ENCODE measurements at regions not wholly inside any gene's neighbourhood (a gene's known extent, or its start where the extent isn't known, plus 50 kb on each side); places are given as distances from the start of the nearest gene placed in this dataset.

DNA sequence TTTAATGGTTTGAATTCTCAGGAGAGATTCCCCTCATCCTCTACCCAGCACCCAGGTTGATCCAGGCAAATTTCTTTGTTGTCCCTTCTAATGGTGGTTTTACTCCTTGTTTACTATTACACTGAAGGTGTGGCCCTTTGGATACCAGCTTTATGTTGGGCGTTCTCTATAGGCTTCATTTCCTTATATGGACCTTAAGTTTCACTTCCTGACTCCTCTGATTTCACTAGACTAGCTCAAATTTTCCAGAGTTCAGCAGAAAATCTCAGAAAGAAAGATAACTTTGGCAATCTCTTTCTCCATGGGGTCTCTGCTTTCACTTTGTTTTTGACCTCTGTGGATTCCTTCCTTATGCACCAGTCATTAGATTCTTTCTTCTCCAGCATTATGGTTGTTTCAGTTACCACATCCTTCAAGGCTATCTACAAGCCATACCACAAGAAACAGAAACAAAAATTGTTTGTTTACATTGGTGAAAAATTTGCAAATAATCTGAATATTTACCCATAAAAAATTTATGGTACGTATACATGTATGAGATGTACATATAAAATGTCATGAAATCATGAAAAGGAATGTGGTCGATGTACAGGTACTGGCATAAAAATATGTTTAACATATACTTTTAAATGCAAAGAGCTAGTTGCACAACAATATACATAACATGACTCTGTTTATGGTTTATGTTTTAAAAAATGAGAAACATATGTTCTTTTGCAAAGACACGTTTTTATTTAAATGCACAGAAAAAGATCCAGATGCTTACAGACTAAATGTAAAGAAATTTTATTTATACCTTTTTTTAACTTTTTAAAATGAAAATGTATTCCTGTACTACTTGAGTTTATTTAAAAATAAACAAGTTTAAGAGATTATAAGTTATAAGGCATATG is 212.6 kb downstream of the LACC1 start:
- H3K27ac ChIP-seq: 0 out of 22 replicates have a peak overlapping the region, but pooled peaks of 1 of the 11 experiments have one; percentile 2
- peaks cover 7 to 62% (median 15%) of the 10 kb centered on the region in 10 experiments; a peak in 19 of 20 replicates for H3K4me1 ChIP-seq
- peaks cover 6 to 31% (median 17%) of the 10 kb centered on the region in 11 experiments; a peak in 17 of 22 replicates for H3K9me3 ChIP-seq (replicated peaks in 1 of 11)
- no peak overlapping the region for H3K9ac ChIP-seq
- no peak for TF ChIP-seq Cebpa-rat (IDR thresholded peaks at IDR 0.05)
- no peaks in the 10 kb centered on the region for H4K20me1 ChIP-seq
- no peaks in the 10 kb centered on the region for H3K36me3 ChIP-seq
- H3K4me2 ChIP-seq: peak overlapping the region in 4 of 11 experiments; percentile 12 to 74 (median 32); a peak in 6 of 22 replicates
- H3K27me3 ChIP-seq: no peaks in the 10 kb centered on the region
- H3K4me3 ChIP-seq: no peak overlapping the region

DNA sequence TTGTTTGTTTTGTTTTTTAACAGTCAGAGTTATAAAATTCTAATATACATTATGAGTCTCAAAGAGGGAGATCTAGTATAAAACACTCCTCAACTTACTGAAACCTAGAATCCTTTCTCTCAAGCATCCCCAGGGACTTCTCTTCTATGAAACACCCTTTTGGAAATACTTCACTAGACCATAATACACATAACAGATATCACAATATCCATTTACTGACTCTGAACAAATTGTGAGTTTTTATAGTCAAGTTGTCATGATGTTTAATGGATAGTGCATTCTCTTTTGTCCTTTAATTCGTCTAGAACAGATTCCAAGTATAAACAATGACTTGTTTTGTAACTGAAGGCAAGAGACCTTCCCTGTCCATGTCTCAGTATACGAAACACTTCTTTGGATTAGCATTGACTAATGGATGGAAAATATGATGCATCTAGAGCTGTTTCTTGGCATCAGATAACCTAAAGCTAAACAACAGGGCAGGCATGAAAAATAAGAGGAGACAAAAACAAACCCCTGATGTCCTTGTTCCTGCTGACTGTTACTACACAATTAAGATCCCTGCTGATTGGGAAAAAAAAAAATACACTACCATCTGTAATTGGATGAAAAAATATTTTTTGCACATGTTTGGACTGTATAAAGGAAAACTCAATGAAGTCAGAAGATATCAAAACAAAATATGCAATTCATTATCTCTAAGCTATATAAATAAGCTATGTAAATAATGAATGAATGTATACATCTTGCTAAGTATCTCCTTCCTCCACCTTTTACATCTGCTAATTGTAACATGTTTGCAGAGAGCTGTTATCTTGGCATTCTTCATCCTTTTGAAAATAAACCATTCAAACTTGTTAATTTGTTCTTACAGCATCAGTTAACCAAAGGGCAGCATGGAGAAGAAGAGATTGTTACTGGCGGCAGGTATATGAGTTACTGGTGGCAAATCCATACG is 214.2 kb downstream of the LACC1 start:
- no peak overlapping the region for H3K4me3 ChIP-seq
- H3K36me3 ChIP-seq: no peaks in the 10 kb centered on the region
- no peak overlapping the region for H3K4me2 ChIP-seq
- no peak overlapping the region for H3K27ac ChIP-seq
- H3K9ac ChIP-seq: no peak overlapping the region
- H3K4me1 ChIP-seq: peaks cover 7 to 59% (median 12%) of the 10 kb centered on the region in 10 experiments; a peak in 19 of 20 replicates
- H3K9me3 ChIP-seq (replicated peaks in 1 of 11): peaks cover 0 to 20% (median 9%) of the 10 kb centered on the region in 11 experiments; a peak in 14 of 22 replicates
- H3K27me3 ChIP-seq: no peaks in the 10 kb centered on the region
- no peak for TF ChIP-seq Cebpa-rat (IDR thresholded peaks at IDR 0.05)
- H4K20me1 ChIP-seq: no peaks in the 10 kb centered on the region

DNA sequence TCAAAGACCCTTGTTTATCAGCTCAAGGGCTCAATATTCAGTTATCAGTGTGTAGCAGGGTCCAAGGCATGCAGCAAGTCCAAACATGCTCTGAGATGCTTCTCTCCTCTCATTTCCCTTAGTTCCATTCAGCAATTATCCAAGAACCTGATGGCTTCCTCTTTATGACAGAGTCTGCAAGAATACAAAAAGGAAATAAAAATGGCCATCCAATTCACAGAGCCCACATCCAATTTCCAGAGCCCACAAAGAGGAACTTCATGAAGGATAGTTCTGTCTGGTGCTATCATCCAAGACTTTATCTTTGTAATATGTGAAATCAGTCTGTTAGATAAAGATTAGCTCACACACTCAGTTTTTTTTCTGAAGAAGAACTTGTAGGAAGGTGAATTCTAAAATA is 217.2 kb downstream of the LACC1 start:
- Histone ChIP-seq H3K4me3 (no peak overlapping the region), H3K9ac (no peak overlapping the region), H3K27me3 (no peaks in the 10 kb centered on the region), H3K9me3 (replicated peaks in 1 of 11) (peaks cover 0 to 9% (median 6%) of the 10 kb centered on the region in 11 experiments; a peak in 14 of 22 replicates), H4K20me1 (no peaks in the 10 kb centered on the region), H3K4me2 (peak overlapping the region in 5 of 11 experiments; percentile 18 to 58 (median 30); a peak in 5 of 22 replicates), H3K4me1 (peaks cover 0 to 34% (median 4%) of the 10 kb centered on the region in 10 experiments; a peak in 9 of 20 replicates), H3K27ac (no peak overlapping the region), H3K36me3 (no peaks in the 10 kb centered on the region)
- TF ChIP-seq Cebpa-rat (IDR thresholded peaks at IDR 0.05): no peak

DNA sequence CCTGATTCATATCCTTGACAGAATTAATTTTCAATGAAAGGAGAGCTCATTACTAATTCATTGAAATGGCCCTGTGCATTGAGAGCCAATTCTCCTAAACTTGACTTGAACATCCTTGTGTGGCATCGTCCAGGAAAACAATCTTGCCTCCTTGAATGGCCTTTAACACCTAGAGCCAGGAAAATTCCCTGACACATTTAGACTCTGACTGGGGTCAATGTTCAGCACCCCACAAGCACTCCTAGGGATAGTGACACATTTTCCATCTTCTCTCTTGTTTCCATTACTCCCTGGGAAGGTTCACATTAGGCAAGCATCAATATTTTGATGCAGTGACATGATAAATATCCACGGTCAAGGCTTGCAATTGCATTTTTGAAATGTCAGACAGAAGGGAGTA is 218.9 kb downstream of the LACC1 start:
- no peak overlapping the region for H3K9ac ChIP-seq
- no peaks in the 10 kb centered on the region for H3K36me3 ChIP-seq
- H4K20me1 ChIP-seq: no peaks in the 10 kb centered on the region
- H3K4me3 ChIP-seq: no peak overlapping the region
- H3K27me3 ChIP-seq: no peaks in the 10 kb centered on the region
- no peak overlapping the region for H3K27ac ChIP-seq
- H3K4me2 ChIP-seq: no peak overlapping the region
- H3K9me3 ChIP-seq (replicated peaks in 1 of 11): peaks cover 4 to 14% (median 9%) of the 10 kb centered on the region in 11 experiments; a peak in 12 of 22 replicates
- peaks cover 0 to 27% (median 3%) of the 10 kb centered on the region in 10 experiments; a peak in 9 of 20 replicates for H3K4me1 ChIP-seq
- TF ChIP-seq Cebpa-rat (IDR thresholded peaks at IDR 0.05): no peak

DNA sequence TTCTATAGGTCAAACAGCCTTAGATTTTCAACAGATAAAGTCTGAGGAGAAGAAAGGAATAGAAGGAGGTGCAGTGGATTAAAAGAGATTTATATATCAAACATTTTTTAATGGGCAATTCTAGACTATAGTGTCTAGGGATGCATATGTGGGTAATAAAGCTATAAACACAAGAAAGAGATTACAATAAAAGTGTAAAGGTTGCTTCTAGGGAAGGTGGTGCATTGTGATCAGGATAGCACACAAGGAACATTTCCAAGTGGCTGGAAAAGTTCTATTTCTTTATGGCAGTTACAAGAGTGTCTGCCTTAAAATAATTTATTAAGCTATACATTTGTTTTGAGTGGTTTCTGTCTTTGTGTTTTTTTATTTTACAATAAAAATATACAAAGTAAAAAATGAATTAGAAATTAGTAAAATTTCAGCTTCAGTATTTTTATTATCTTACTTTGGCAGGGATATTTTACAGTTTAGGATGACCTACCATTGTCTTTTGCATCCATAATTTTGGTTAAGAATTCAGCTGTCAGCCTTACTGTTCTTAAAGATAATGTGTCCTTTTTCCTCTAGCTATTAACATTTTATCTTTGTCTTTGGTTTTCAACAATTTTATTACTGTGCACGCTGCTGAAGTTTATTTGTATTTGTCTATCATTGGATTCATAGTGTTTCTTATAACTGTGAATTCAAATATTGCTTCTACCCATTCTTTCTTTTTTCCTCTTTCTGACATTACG is 221.8 kb downstream of the LACC1 start:
- Histone ChIP-seq H3K4me3 (no peak overlapping the region), H3K27ac (no peak overlapping the region), H4K20me1 (no peaks in the 10 kb centered on the region), H3K36me3 (no peaks in the 10 kb centered on the region), H3K9me3 (replicated peaks in 1 of 11) (peaks cover 4 to 14% (median 9%) of the 10 kb centered on the region in 11 experiments; a peak in 12 of 22 replicates), H3K27me3 (no peaks in the 10 kb centered on the region), H3K4me2 (no peak overlapping the region), H3K4me1 (peaks cover 0 to 12% (median 3%) of the 10 kb centered on the region in 10 experiments; a peak in 9 of 20 replicates), H3K9ac (no peak overlapping the region)
- no peak for TF ChIP-seq Cebpa-rat (IDR thresholded peaks at IDR 0.05)

DNA sequence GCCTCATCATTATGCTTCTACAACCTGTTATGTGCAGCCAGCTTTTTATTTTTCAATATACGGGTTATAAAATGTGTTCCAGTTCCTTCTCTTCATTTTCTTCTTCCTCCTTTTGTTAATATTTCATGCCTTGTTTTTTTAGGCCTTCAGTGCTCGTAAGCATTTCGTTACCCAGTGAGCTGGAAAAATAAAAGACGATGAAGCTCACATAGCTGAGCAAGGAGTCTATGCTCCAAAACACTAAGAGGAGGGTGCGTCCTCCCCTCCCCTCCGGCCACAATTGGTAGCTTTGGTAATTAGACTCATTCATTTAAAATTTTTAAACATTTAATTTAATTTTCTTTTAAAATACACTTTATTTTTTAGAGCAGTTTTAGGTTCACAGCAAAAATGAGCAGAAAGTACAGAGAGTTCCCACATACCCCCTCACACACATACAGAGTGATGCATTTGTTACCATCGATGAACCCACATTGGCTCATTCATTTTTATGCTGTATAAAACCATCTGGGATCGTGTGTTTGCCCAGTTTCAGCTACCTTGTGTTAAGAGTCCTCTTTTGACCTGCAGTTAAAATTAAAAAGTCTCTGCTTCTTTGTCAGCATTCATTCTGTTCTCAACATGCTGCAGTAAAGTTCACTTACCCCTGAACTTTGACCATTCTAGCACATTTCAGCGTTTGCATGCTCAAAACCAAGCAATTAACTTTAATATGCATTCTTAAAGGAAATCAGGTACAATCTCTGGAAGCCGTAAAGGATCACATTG is 223.9 kb downstream of the LACC1 start:
- no peaks in the 10 kb centered on the region for H3K36me3 ChIP-seq
- H3K9me3 ChIP-seq (replicated peaks in 1 of 11): peaks cover 4 to 14% (median 9%) of the 10 kb centered on the region in 11 experiments; a peak in 12 of 22 replicates
- TF ChIP-seq Cebpa-rat (IDR thresholded peaks at IDR 0.05): no peak
- H3K4me1 ChIP-seq: no peaks in the 10 kb centered on the region
- H3K27ac ChIP-seq: no peak overlapping the region
- H3K27me3 ChIP-seq: no peaks in the 10 kb centered on the region
- H4K20me1 ChIP-seq: no peaks in the 10 kb centered on the region
- H3K9ac ChIP-seq: no peak overlapping the region
- no peak overlapping the region for H3K4me3 ChIP-seq
- H3K4me2 ChIP-seq: no peak overlapping the region

DNA sequence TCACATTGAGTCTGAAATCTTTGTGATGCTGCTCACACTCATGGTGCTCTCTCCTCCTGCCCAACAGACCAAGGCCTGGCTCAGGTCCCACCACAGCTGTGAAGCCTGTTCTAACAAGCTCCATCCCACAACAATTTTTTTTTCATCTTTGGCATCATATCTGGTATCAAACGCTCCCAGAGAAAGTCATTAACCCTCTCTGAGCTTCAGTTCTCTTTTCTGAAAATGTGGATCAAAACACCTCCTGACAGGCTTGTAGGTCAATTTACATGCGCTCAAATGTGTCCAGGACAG is 224.4 kb downstream of the LACC1 start:
- Histone ChIP-seq H3K36me3 (no peaks in the 10 kb centered on the region), H3K27me3 (no peaks in the 10 kb centered on the region)
- TF ChIP-seq Cebpa-rat (IDR thresholded peaks at IDR 0.05): no peak

DNA sequence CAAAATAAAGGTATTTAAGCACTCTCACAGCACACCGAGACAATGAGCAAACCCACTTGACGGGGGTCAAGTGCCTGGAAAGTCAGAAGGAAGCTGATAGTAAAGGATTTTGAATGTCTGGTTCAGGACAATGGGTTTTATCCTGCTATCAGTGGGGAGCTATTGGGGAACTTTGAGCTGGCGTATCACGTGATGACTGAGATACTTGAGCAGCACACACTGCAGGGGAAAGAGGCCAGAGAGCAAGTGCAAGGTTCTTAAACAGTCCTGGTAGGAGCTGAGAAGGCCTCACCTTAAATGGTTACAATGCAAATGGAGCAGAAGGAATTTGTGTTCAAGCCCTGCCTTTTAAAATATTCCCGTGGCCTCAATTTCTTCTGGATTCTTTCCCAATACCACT is 225.3 kb downstream of the LACC1 start:
- Histone ChIP-seq H3K9ac (no peak overlapping the region), H3K36me3 (no peaks in the 10 kb centered on the region), H3K4me2 (no peak overlapping the region), H3K9me3 (replicated peaks in 1 of 11) (peaks cover 4 to 14% (median 9%) of the 10 kb centered on the region in 11 experiments; a peak in 12 of 22 replicates), H3K27me3 (no peaks in the 10 kb centered on the region), H3K27ac (no peak overlapping the region), H4K20me1 (no peaks in the 10 kb centered on the region), H3K4me3 (no peak overlapping the region), H3K4me1 (no peaks in the 10 kb centered on the region)
- TF ChIP-seq Cebpa-rat (IDR thresholded peaks at IDR 0.05): no peak

More for the DNA sequence above, 224.4 kb downstream of the LACC1 start:
- Histone ChIP-seq H3K4me3 (no peak overlapping the region), H4K20me1 (no peaks in the 10 kb centered on the region), H3K27ac (no peak overlapping the region), H3K9ac (no peak overlapping the region), H3K4me2 (no peak overlapping the region), H3K9me3 (replicated peaks in 1 of 11) (peaks cover 4 to 14% (median 9%) of the 10 kb centered on the region in 11 experiments; a peak in 12 of 22 replicates), H3K4me1 (no peaks in the 10 kb centered on the region)
